K562 (cell line): ENCODE measurements at regions not wholly inside any gene's neighbourhood (a gene's known extent, or its start where the extent isn't known, plus 50 kb on each side); places are given as distances from the start of the nearest gene placed in this dataset.

Experiments used
- ATAC-seq: fragments of 200-7000 bp; cut with Tn5 transposase; 3 replicates; pipeline ENCODE4 v1.9.1; 2020; ENCODE audit warnings: moderate library complexity
- BruUV-seq: library from RNA; stranded (reverse); fragments of 400-500 nt; replicated peaks from 2 replicates; lab custom pipeline; 2021; lab: Mats Ljungman, UMichigan
- CTCF ChIA-PET: fragments of 300-600 bp; formaldehyde crosslinking; extraction: SDS; loops from one replicate; lab custom pipeline; 2021; ENCODE audit warnings: low intra/inter-chr PET ratio; lab: Yijun Ruan, JAX
- POLR2A ChIA-PET: fragments of 300-600, 350-650 bp; sonication (Branson Sonifier 250); formaldehyde crosslinking; extraction: SDS; loops from one replicate; lab custom pipeline; 2021; ENCODE audit warnings: antibody characterized with exemption, inconsistent platforms; lab: Yijun Ruan, JAX
- DNase-seq, 4 experiments: peaks; one replicate each; pipeline versions ENCODE4 v3.0.0 to v3.0.0-alpha.2; 2011 to 2018; ENCODE audit warnings: low spot score in 3 of 4, mixed read lengths in 3 of 4; ENCODE audit errors: extremely low read depth in 1 of 4
- FAIRE-seq: peaks from 2 replicates; lab custom pipeline; 2011; peaks lifted over from hg19 to GRCh38; lab: Jason Lieb, UNC
- H2AFZ ChIP-seq: 2 replicates; pipeline ENCODE4 v1.6.0; 2011; ENCODE audit warnings: low read depth, low read length, control low read depth, inconsistent platforms
- H3K27ac ChIP-seq: fragments of 200-600 bp; 3 replicates; pipeline ENCODE4 v1.8.0; 2011; ENCODE audit warnings: low read depth, mild to moderate bottlenecking, control low read depth, inconsistent platforms, low read length, moderate library complexity, mixed read lengths; ENCODE audit errors: extremely low read depth
- H3K27me3 ChIP-seq, 2 experiments: fragments of 300-600 bp in 1 of 2; 2 replicates in 1 of 2; 3 replicates in 1 of 2; pipeline versions ENCODE4 v1.6.0 to v1.8.0; 2011; ENCODE audit warnings: inconsistent platforms in 2 of 2, low read length in 2 of 2, mild to moderate bottlenecking in 1 of 2, mixed read lengths in 1 of 2, moderate library complexity in 1 of 2; ENCODE audit not compliant: control insufficient read depth in 2 of 2, insufficient read depth in 2 of 2
- H3K36me3 ChIP-seq: fragments of 300-600 bp; 3 replicates; pipeline ENCODE4 v1.8.0; 2011; ENCODE audit warnings: mild to moderate bottlenecking, low read length, inconsistent platforms; ENCODE audit not compliant: control insufficient read depth, insufficient read depth
- H3K4me1 ChIP-seq, 2 experiments: fragments of 200-600 bp in 1 of 2; replicated peaks in 1 of 2; 2 replicates in 1 of 2; 3 replicates in 1 of 2; pipeline versions ENCODE4 v1.5.1 to v1.8.0; 2011; ENCODE audit warnings: inconsistent platforms in 2 of 2, low read length in 2 of 2, mild to moderate bottlenecking in 1 of 2, mixed read lengths in 1 of 2, moderate library complexity in 1 of 2; ENCODE audit not compliant: control insufficient read depth in 2 of 2, insufficient read depth in 2 of 2
- H3K4me2 ChIP-seq: 2 replicates; pipeline ENCODE4 v1.6.1; 2011; ENCODE audit warnings: low read length, control low read depth, inconsistent platforms, mixed read lengths; ENCODE audit not compliant: insufficient read depth
- H3K4me3 ChIP-seq: fragments of 200-600 bp; sonication (generic), shearing (Covaris generic); 2 replicates; pipeline ENCODE4 v1.5.1; 2016; ENCODE audit warnings: control low read depth, inconsistent platforms
- H3K79me2 ChIP-seq: fragments of 200-600 bp; 3 replicates; pipeline ENCODE4 v1.8.0; 2011; ENCODE audit warnings: low read length, inconsistent platforms; ENCODE audit not compliant: control insufficient read depth, insufficient read depth
- H3K9ac ChIP-seq, 2 experiments: 2 replicates each; pipeline versions ENCODE4 v1.6.0 to v1.6.1; 2011; ENCODE audit warnings: low read depth in 2 of 2, low read length in 2 of 2, control low read depth in 1 of 2, inconsistent platforms in 1 of 2, mild to moderate bottlenecking in 1 of 2, mixed read lengths in 1 of 2; ENCODE audit not compliant: insufficient read depth in 1 of 2
- H3K9me1 ChIP-seq: one replicate; pipeline ENCODE4 v1.6.0; 2011; ENCODE audit warnings: inconsistent platforms, mild to moderate bottlenecking, low read length, moderate library complexity; ENCODE audit not compliant: control insufficient read depth, insufficient read depth
- H3K9me3 ChIP-seq: replicated peaks from 2 replicates; pipeline ENCODE4 v1.5.1; 2011; ENCODE audit warnings: low read depth, low read length, inconsistent platforms; ENCODE audit not compliant: control insufficient read depth, insufficient read depth
- H4K20me1 ChIP-seq: replicated peaks from 2 replicates; pipeline ENCODE4 v1.6.1; 2011; ENCODE audit warnings: low read length, inconsistent platforms, mixed read lengths; ENCODE audit not compliant: control insufficient read depth, insufficient read depth
- NFIC ChIP-seq: fragments of 450-650 bp; IDR thresholded peaks from 2 replicates; pipeline ENCODE4 v1.6.1; 2017; ENCODE audit warnings: mild to moderate bottlenecking, inconsistent platforms
- ZNF224 ChIP-seq: sonication (generic); formaldehyde crosslinking; IDR thresholded peaks from 2 replicates; pipeline ENCODE4 v1.8.0; 2022; ENCODE audit warnings: mild to moderate bottlenecking, missing genetic modification reagents
- WGBS: fragments of 100-300 bp; shearing (Covaris generic); methylation state at CpG from one replicate; pipeline ENCODE4 v1.1.6; 2016; ENCODE audit warnings: low coverage, mixed read lengths; ENCODE audit not compliant: insufficient coverage; ENCODE audit errors: missing lambda C conversion rate; 5-methylcytosine and 5-hydroxymethylcytosine counted together
- in situ Hi-C: fragments of 300-500 bp; cut with MboI; formaldehyde crosslinking; loops from 4 replicates; pipeline ENCODE4 v1.15.0; 2018; ENCODE audit warnings: inconsistent platforms, mixed read lengths
- intact Hi-C: fragments of 100-400 bp; cut with micrococcal nuclease; formaldehyde crosslinking; loops from 2 replicates; pipeline ENCODE4 v1.14.2; 2022
- TF ChIP-seq, protein P1 (sequence below): fragments of 250-450 bp; sonication (Bioruptor Pico); IDR thresholded peaks from 2 replicates; pipeline ENCODE4 v1.9.0; 2021; ENCODE audit warnings: mild to moderate bottlenecking

DNA sequence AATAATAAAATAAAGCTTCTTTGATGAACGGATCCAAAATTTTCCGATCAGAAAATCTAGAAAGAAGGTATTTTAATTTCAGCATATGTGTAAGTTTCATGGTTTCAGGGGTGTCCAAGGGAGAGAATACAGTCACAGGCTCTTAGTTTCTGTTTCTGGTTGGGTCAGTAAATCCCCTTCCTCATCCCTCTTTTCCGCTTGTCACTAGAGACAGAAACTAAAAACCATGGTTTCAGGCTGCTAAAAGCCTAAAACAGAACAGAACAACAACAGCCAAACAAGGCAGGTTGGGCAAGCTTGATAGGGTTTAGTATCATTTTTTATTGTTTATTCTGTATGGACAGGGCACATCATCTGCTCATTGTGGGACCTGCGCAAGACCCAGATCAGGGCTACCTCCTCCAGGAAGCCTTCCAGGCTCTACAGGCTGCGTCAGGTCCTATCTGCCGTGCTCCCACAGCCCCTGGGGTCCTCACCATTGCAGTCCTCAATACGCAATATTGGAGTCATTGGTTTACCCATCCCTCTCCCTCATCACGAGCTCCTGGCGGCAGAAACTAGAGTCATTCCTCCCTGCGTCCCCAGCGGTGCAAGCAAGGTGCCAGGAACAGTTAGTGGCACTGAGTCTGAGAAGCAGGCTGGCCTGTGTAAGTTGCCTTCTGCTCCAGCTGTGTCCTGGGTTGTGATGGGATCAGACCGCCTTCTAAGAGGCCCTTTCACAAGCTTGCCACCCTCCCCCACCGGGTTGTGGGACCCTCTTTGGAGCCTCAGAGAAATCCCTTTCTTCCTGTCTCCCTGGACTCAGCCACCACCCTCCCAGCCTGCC, 70.2 kb upstream of the CUX1 start (continued):
- TF ChIP-seq, protein P1, sequence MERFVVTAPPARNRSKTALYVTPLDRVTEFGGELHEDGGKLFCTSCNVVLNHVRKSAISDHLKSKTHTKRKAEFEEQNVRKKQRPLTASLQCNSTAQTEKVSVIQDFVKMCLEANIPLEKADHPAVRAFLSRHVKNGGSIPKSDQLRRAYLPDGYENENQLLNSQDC = no peak

DNA sequence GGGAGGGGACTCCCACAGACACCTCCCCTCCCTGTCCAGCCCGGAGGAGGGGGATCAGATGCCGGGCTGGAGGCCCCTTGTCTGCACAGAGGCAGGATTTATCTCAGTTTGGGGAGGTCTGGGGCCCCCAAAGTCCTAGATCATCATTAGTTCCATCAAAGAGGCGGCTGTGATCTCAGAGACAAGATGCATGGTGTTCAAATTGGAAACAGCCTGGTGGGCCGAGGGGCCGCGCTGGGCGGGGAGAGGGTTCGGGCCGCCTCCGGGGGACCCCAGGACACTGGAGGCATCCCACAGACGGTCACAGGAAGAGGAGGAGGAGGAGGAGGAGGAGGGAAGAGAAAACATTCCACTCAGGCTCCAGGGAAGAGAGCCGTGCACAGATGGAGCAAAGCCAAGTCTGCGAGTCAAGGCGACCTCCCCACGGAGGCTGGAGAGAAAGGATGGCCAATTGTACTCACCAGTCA, 69.5 kb upstream of the CUX1 start:
- peaks cover 3 to 37% of the 10 kb centered on the region in 2 experiments; a peak in 3 of 5 replicates for H3K4me1 ChIP-seq
- CTCF ChIA-PET = no interaction called here
- intact Hi-C loops = no loop called here
- no peak for DNase-seq
- H4K20me1 ChIP-seq = no peaks in the 10 kb centered on the region
- H3K4me3 ChIP-seq = no peak overlapping the region
- no peaks in the 10 kb centered on the region for H3K79me2 ChIP-seq
- no peak overlapping the region for H3K4me2 ChIP-seq
- no peak overlapping the region for H3K27ac ChIP-seq
- ATAC-seq = no peak
- H3K9ac ChIP-seq = peak overlapping the region in 1 of 2 experiments; percentile 48; a peak in 1 of 4 replicates
- in situ Hi-C loops = no loop called here
- peaks cover 6 to 34% of the 10 kb centered on the region in 2 experiments; a peak in 4 of 5 replicates for H3K27me3 ChIP-seq
- TF ChIP-seq ZNF224 (CRISPR knock-in tag) (no peak), NFIC (peak; percentile 50)
- TF ChIP-seq, all 486 proteins: peak for 1
- POLR2A ChIA-PET = no interaction called here
- no peaks in the 10 kb centered on the region for H3K9me1 ChIP-seq
- no peaks in the 10 kb centered on the region for H3K9me3 ChIP-seq
- BruUV-seq = no TSS peak
- H3K36me3 ChIP-seq = no peaks in the 10 kb centered on the region
- WGBS = 15% methylated on average over 14 of the region's 15 CpGs
- no peak overlapping the region for H2AFZ ChIP-seq
- FAIRE-seq = no peak
